Mesenchymal stem cell (in vitro differentiated cells and primary cell): ENCODE measurements at regions not wholly inside any gene's neighbourhood (a gene's known extent, or its start where the extent isn't known, plus 50 kb on each side); places are given as distances from the start of the nearest gene placed in this dataset.

Experiments
- DNase-seq: peaks from one replicate; pipeline ENCODE4 v3.0.0-alpha.2; 2013
- H2AFZ ChIP-seq: one replicate; pipeline ENCODE4 v1.6.1; 2013; ENCODE audit warnings: low read depth, mild to moderate bottlenecking, control low read depth, inconsistent platforms, low read length, moderate library complexity
- H2AK5ac ChIP-seq: 2 replicates; pipeline ENCODE4 v1.6.1; 2013; ENCODE audit warnings: low read length, moderate library complexity, mild to moderate bottlenecking, inconsistent platforms; ENCODE audit not compliant: severe bottlenecking
- H2BK120ac ChIP-seq: one replicate; pipeline ENCODE4 v1.6.1; 2013; ENCODE audit warnings: low read depth, mild to moderate bottlenecking, inconsistent platforms, low read length, moderate library complexity
- H2BK12ac ChIP-seq, 2 experiments: one replicate each; pipeline ENCODE4 v1.6.1; 2013; ENCODE audit warnings: inconsistent platforms in 2 of 2, low read length in 2 of 2, mild to moderate bottlenecking in 2 of 2, moderate library complexity in 2 of 2, control low read depth in 1 of 2
- H2BK15ac ChIP-seq: one replicate; pipeline ENCODE4 v1.6.1; 2013; ENCODE audit warnings: mild to moderate bottlenecking, low read depth, inconsistent platforms; ENCODE audit not compliant: poor library complexity, severe bottlenecking
- H2BK5ac ChIP-seq: 2 replicates; pipeline ENCODE4 v1.6.1; 2013; ENCODE audit warnings: low read depth, mild to moderate bottlenecking, low read length, control low read depth, inconsistent platforms; ENCODE audit not compliant: poor library complexity, severe bottlenecking
- H3K14ac ChIP-seq, 2 experiments: one replicate each; pipeline ENCODE4 v1.6.1; 2013; ENCODE audit warnings: inconsistent platforms in 2 of 2, low read length in 2 of 2, control low read depth in 1 of 2, mild to moderate bottlenecking in 1 of 2, moderate library complexity in 1 of 2
- H3K18ac ChIP-seq, 2 experiments: one replicate each; pipeline ENCODE4 v1.6.1; 2013; ENCODE audit warnings: inconsistent platforms in 2 of 2, low read length in 2 of 2, control low read depth in 1 of 2, low read depth in 1 of 2, mild to moderate bottlenecking in 1 of 2
- H3K23ac ChIP-seq, 2 experiments: one replicate each; pipeline ENCODE4 v1.6.1; 2013; ENCODE audit warnings: inconsistent platforms in 2 of 2, low read length in 2 of 2, mild to moderate bottlenecking in 2 of 2, moderate library complexity in 2 of 2, control low read depth in 1 of 2
- H3K27ac ChIP-seq: 2 replicates; pipeline ENCODE4 v1.5.1; 2013; ENCODE audit warnings: mild to moderate bottlenecking, moderate library complexity, low read length, control low read depth, inconsistent platforms; ENCODE audit not compliant: poor library complexity, severe bottlenecking
- H3K27me3 ChIP-seq, 2 experiments: 2 replicates each; pipeline versions ENCODE4 v1.6.1 to v1.7.0; 2013; ENCODE audit warnings: low read length in 2 of 2, mild to moderate bottlenecking in 2 of 2, moderate library complexity in 2 of 2, control low read depth in 1 of 2, inconsistent platforms in 1 of 2; ENCODE audit not compliant: control insufficient read depth in 1 of 2, insufficient read depth in 1 of 2
- H3K36me3 ChIP-seq, 2 experiments: 2 replicates each; pipeline versions ENCODE4 v1.6.1 to v1.7.0; 2013; ENCODE audit warnings: low read length in 2 of 2, control low read depth in 1 of 2, inconsistent platforms in 1 of 2, low read depth in 1 of 2, mild to moderate bottlenecking in 1 of 2; ENCODE audit not compliant: insufficient read depth in 2 of 2, control insufficient read depth in 1 of 2
- H3K4ac ChIP-seq, 2 experiments: one replicate each; pipeline ENCODE4 v1.6.1; 2013; ENCODE audit warnings: inconsistent platforms in 2 of 2, low read length in 2 of 2, mild to moderate bottlenecking in 2 of 2, moderate library complexity in 2 of 2, control low read depth in 1 of 2, low read depth in 1 of 2
- H3K4me1 ChIP-seq: 2 replicates; pipeline ENCODE4 v1.6.1; 2013; ENCODE audit warnings: low read depth, low read length, control low read depth; ENCODE audit not compliant: control insufficient read depth, insufficient read depth
- H3K4me2 ChIP-seq: 2 replicates; pipeline ENCODE4 v1.6.1; 2013; ENCODE audit warnings: low read length, mild to moderate bottlenecking, inconsistent platforms; ENCODE audit not compliant: poor library complexity, severe bottlenecking
- H3K4me3 ChIP-seq, 2 experiments: 2 replicates each; pipeline versions ENCODE4 v1.5.1 to v1.7.0; 2013; ENCODE audit warnings: low read length in 2 of 2, mild to moderate bottlenecking in 2 of 2, control low read depth in 1 of 2, low read depth in 1 of 2; ENCODE audit not compliant: insufficient read depth in 1 of 2
- H3K79me1 ChIP-seq: replicated peaks from 2 replicates; pipeline ENCODE4 v1.6.1; 2013; ENCODE audit warnings: mild to moderate bottlenecking, control low read depth, low read length, inconsistent platforms; ENCODE audit not compliant: poor library complexity, severe bottlenecking
- H3K9ac ChIP-seq: 2 replicates; pipeline ENCODE4 v1.7.0; 2013; ENCODE audit warnings: mild to moderate bottlenecking, low read length, moderate library complexity
- H3K9me3 ChIP-seq: 2 replicates; pipeline ENCODE4 v1.7.0; 2013; ENCODE audit warnings: mild to moderate bottlenecking, low read length; ENCODE audit not compliant: control insufficient read depth
- H4K8ac ChIP-seq: one replicate; pipeline ENCODE4 v1.6.1; 2013; ENCODE audit warnings: inconsistent platforms, mild to moderate bottlenecking, low read length, moderate library complexity
- H4K91ac ChIP-seq: one replicate; pipeline ENCODE4 v1.6.1; 2013; ENCODE audit warnings: mild to moderate bottlenecking, low read length, inconsistent platforms
- WGBS: methylation state at CpG from one replicate; pipeline ENCODE4 v1.1.7; 2013; ENCODE audit warnings: mixed read lengths; 5-methylcytosine and 5-hydroxymethylcytosine counted together

DNA sequence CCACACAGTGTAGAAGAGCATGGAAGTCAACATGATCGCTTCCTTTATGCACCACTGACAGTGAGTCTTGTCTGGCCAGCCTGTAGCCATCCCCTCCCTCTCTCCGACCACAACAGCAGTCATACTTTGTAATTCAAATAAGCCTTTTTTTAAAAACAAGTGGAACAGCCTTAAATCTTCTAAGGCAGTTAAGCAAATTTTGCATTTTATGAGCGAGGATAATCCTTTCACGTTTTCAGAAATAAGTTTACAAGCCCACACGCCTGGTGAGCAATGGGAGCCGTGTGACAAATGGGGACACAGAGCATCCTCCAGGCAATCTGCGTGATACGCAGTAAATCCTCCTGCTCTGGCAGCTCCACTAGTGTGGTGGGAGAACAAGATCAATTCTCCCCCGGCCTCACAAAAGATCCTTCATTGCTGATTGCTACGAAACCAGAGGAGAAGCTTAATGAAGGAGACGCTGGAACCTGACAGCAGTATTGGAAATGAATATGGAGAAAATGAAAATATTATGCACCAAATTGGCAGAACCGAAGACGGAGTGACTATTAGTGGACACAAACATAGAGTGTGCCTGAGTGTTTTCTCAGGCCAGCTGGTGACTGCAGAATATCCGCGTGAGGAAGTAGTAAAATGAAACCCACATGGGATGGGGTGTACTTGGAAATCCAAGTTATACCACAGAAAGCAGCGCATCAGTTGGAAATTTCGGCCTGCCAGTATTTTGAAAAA lies 104.2 kb upstream of the CDCA7L start:
- H3K4me2 ChIP-seq = no peak overlapping the region
- no peak overlapping the region for H3K27ac ChIP-seq
- no peak overlapping the region for H4K8ac ChIP-seq
- H3K4me3 ChIP-seq = peak overlapping the region in 1 of 2 experiments; percentile 49
- H2BK15ac ChIP-seq = no peak overlapping the region
- H2BK120ac ChIP-seq = no peak overlapping the region
- no peak overlapping the region for H3K18ac ChIP-seq
- no peaks in the 10 kb centered on the region for H3K9me3 ChIP-seq
- H3K4ac ChIP-seq = no peak overlapping the region
- H3K79me1 ChIP-seq = no peaks in the 10 kb centered on the region
- no peak overlapping the region for H3K14ac ChIP-seq
- no peak overlapping the region for H3K9ac ChIP-seq
- no peak overlapping the region for H4K91ac ChIP-seq
- H3K36me3 ChIP-seq = no peaks in the 10 kb centered on the region
- no peak for DNase-seq
- H2BK12ac ChIP-seq = no peak overlapping the region
- 86% methylated on average over 17 of the region's 17 CpGs for WGBS
- no peak overlapping the region for H2BK5ac ChIP-seq
- no peaks in the 10 kb centered on the region for H3K4me1 ChIP-seq
- H3K27me3 ChIP-seq = peaks cover 0 to 3% of the 10 kb centered on the region in 2 experiments
- H2AFZ ChIP-seq = no peak overlapping the region
- H3K23ac ChIP-seq = no peak overlapping the region
- H2AK5ac ChIP-seq = no peak overlapping the region

DNA sequence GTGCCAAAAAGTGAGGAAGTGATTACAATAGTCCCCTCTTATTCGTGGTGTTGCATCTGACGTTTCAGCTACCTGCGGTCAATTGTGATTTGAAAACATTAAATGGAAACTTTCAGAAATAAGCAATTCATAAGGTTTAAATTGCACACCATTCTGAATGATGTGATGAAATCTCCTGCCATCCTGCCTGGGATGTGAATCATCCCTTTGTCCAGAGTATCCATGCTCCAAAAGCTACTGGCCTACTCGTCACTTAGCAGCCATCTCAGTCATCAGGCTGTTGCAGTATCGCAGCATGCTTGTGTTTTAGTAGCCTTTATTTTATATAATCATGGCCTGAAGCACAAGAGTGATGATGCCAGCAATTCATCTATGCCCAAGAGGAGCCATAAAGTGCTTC lies 97.7 kb upstream of the CDCA7L start:
- no peak overlapping the region for H4K8ac ChIP-seq
- no peak overlapping the region for H3K14ac ChIP-seq
- H4K91ac ChIP-seq = no peak overlapping the region
- H3K36me3 ChIP-seq = no peaks in the 10 kb centered on the region
- H3K27ac ChIP-seq = no peak overlapping the region
- no peak overlapping the region for H2BK5ac ChIP-seq
- no peak overlapping the region for H3K4me3 ChIP-seq
- H2AFZ ChIP-seq = no peak overlapping the region
- DNase-seq = no peak
- no peaks in the 10 kb centered on the region for H3K27me3 ChIP-seq
- no peak overlapping the region for H3K9ac ChIP-seq
- no peak overlapping the region for H3K23ac ChIP-seq
- H3K9me3 ChIP-seq = no peaks in the 10 kb centered on the region
- no peak overlapping the region for H2BK120ac ChIP-seq
- no peak overlapping the region for H2BK12ac ChIP-seq
- H3K4me2 ChIP-seq = no peak overlapping the region
- 78% methylated on average over 1 of the region's 5 CpGs for whole genome bisulfite sequencing
- no peaks in the 10 kb centered on the region for H3K79me1 ChIP-seq
- no peak overlapping the region for H2AK5ac ChIP-seq
- H2BK15ac ChIP-seq = no peak overlapping the region
- no peak overlapping the region for H3K4ac ChIP-seq
- no peak overlapping the region for H3K18ac ChIP-seq
- H3K4me1 ChIP-seq = no peaks in the 10 kb centered on the region

DNA sequence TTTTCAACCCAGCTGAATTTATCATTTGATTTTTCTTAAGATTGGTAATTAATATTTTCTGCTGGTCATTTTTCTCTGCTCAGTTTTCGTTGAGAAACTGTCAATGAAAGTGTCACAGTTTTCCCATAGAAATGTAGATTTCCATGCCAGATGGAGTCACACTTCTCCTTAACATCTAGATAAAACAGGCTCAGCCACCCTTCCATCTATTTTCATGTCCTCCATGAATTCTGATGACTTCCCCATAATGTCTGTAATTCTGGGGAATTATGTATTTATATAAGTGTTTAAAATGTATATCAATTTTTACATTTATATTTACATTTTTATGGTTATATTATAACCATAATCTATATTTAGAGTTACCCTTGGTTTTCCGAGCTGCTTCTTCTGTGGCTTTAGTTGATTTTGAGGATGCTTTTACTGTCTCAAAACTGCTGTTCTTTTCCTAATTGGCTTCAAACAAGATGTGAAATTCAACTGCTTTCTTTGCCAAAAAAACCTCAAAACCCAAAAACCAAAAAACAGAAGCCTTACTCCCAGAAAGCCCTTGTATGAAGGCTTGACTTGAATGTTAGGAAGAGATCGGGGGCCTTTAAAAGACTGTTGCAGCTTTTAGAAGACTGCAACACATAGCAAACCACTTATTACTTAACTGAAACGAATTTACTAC lies 95.4 kb upstream of the CDCA7L start:
- Histone ChIP-seq H3K23ac (no peak overlapping the region), H4K8ac (no peak overlapping the region)

DNA sequence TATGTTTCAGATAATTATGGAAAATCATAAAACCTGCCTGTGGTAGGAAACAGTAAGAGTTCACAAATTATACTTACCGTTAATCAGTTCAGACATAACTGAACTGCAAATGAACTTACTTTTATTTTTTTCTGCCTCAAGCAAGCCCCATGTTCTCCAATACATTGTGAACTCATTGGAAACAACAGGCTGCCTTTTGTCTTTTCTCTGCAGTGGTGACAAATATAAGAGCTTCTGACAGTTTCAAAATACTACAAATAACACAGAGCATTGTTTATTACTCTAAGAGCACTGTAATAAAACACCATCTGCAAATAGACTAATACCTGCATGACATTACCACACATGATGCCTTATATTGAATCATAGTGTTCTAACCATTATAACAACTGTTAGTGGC lies 94.0 kb upstream of the CDCA7L start:
- Histone ChIP-seq H4K91ac (no peak overlapping the region), H3K14ac (no peak overlapping the region), H2BK15ac (no peak overlapping the region), H3K18ac (no peak overlapping the region), H3K4me3 (no peak overlapping the region), H3K4ac (no peak overlapping the region), H2AFZ (no peak overlapping the region), H3K4me1 (no peaks in the 10 kb centered on the region), H3K9me3 (no peaks in the 10 kb centered on the region), H3K27me3 (no peaks in the 10 kb centered on the region), H3K36me3 (no peaks in the 10 kb centered on the region), H2BK12ac (no peak overlapping the region), H3K9ac (no peak overlapping the region), H3K23ac (no peak overlapping the region), H2AK5ac (no peak overlapping the region), H2BK5ac (no peak overlapping the region), H4K8ac (no peak overlapping the region), H2BK120ac (no peak overlapping the region), H3K27ac (no peak overlapping the region), H3K79me1 (no peaks in the 10 kb centered on the region), H3K4me2 (no peak overlapping the region)
- no peak for DNase-seq
- WGBS = 85% methylated on average over 1 of the region's 1 CpG

More for the DNA sequence above, 95.4 kb upstream of the CDCA7L start:
- Histone ChIP-seq H2BK120ac (no peak overlapping the region), H2AFZ (no peak overlapping the region), H3K79me1 (no peaks in the 10 kb centered on the region), H3K9ac (no peak overlapping the region), H3K18ac (no peak overlapping the region), H3K4me2 (no peak overlapping the region), H3K9me3 (no peaks in the 10 kb centered on the region), H2BK5ac (no peak overlapping the region), H3K36me3 (no peaks in the 10 kb centered on the region), H4K91ac (no peak overlapping the region), H3K4me3 (no peak overlapping the region), H3K27me3 (no peaks in the 10 kb centered on the region), H2AK5ac (no peak overlapping the region), H2BK12ac (no peak overlapping the region), H3K27ac (no peak overlapping the region), H2BK15ac (no peak overlapping the region), H3K4ac (no peak overlapping the region), H3K14ac (no peak overlapping the region), H3K4me1 (no peaks in the 10 kb centered on the region)
- no peak for DNase-seq
- 87% methylated on average over 3 of the region's 4 CpGs for WGBS
